HEK293T (cell line): ENCODE measurements at regions not wholly inside any gene's neighbourhood (a gene's known extent, or its start where the extent isn't known, plus 50 kb on each side); places are given as distances from the start of the nearest gene placed in this dataset.

Source experiments
- BHLHE40 ChIP-seq: fragments of 450-650 bp; IDR thresholded peaks from 2 replicates; pipeline ENCODE4 v1.6.1; 2016; ENCODE audit warnings: mild to moderate bottlenecking, moderate library complexity, borderline replicate concordance
- CTBP1 ChIP-seq: fragments of 450-650 bp; IDR thresholded peaks from 2 replicates; pipeline ENCODE4 v1.6.1; 2016; ENCODE audit warnings: borderline replicate concordance
- FOXM1 ChIP-seq: fragments of 450-650 bp; IDR thresholded peaks from 2 replicates; pipeline ENCODE4 v1.6.1; 2017; ENCODE audit warnings: mild to moderate bottlenecking, borderline replicate concordance
- L3MBTL2 ChIP-seq: fragments of 450-650 bp; conservative IDR thresholded peaks from 2 replicates; pipeline ENCODE4 v1.6.1; 2016; ENCODE audit warnings: mild to moderate bottlenecking
- SUZ12 ChIP-seq: fragments of 450-650 bp; IDR thresholded peaks from 2 replicates; pipeline ENCODE4 v1.6.1; 2016; ENCODE audit warnings: mild to moderate bottlenecking
- TF ChIP-seq, protein P1 (sequence below): fragments of 450-650 bp; IDR thresholded peaks from 2 replicates; pipeline ENCODE4 v1.6.1; 2016

GRCh38 chr1:194705123-194705854, 1518.9 kb upstream of the B3GALT2 start:
- TF ChIP-seq L3MBTL2 (no peak), SUZ12 (no peak), FOXM1 (no peak), BHLHE40 (no peak), CTBP1 (no peak)
- TF ChIP-seq, protein P1, sequence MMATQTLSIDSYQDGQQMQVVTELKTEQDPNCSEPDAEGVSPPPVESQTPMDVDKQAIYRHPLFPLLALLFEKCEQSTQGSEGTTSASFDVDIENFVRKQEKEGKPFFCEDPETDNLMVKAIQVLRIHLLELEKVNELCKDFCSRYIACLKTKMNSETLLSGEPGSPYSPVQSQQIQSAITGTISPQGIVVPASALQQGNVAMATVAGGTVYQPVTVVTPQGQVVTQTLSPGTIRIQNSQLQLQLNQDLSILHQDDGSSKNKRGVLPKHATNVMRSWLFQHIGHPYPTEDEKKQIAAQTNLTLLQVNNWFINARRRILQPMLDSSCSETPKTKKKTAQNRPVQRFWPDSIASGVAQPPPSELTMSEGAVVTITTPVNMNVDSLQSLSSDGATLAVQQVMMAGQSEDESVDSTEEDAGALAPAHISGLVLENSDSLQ, result no peak
